Keratinocyte (primary cell): ENCODE measurements at regions not wholly inside any gene's neighbourhood (a gene's known extent, or its start where the extent isn't known, plus 50 kb on each side); places are given as distances from the start of the nearest gene placed in this dataset.

Experiments used
- DNase-seq: peaks from one replicate; pipeline ENCODE4 v3.0.0-alpha.2; 2011; ENCODE audit warnings: low read depth, missing footprints, low spot score
- FAIRE-seq: peaks from 2 replicates; lab custom pipeline; 2011; peaks lifted over from hg19 to GRCh38; lab: Jason Lieb, UNC
- H2AFZ ChIP-seq: 2 replicates; pipeline ENCODE4 v1.6.0; 2012; ENCODE audit warnings: low read length, control low read depth, inconsistent platforms; ENCODE audit not compliant: control insufficient read depth
- H3K27ac ChIP-seq: 2 replicates; pipeline ENCODE4 v1.5.1; 2011; ENCODE audit warnings: low read length; ENCODE audit not compliant: control insufficient read depth, insufficient read depth
- H3K27me3 ChIP-seq: 3 replicates; pipeline ENCODE4 v1.6.0; 2011; ENCODE audit warnings: low read length; ENCODE audit not compliant: control insufficient read depth, insufficient read depth; ENCODE audit errors: extremely low read depth
- H3K36me3 ChIP-seq, 2 experiments: 2 replicates in 1 of 2; 3 replicates in 1 of 2; pipeline ENCODE4 v1.5.1; 2011; ENCODE audit warnings: low read length in 2 of 2, mild to moderate bottlenecking in 1 of 2; ENCODE audit not compliant: control insufficient read depth in 2 of 2, insufficient read depth in 2 of 2; ENCODE audit errors: extremely low read depth in 1 of 2
- H3K4me1 ChIP-seq: 3 replicates; pipeline ENCODE4 v1.5.1; 2011; ENCODE audit warnings: low read length; ENCODE audit not compliant: control insufficient read depth, insufficient read depth; ENCODE audit errors: extremely low read depth
- H3K4me2 ChIP-seq: 3 replicates; pipeline ENCODE4 v1.6.0; 2011; ENCODE audit warnings: low read depth, low read length; ENCODE audit not compliant: control insufficient read depth, insufficient read depth; ENCODE audit errors: extremely low read depth
- H3K4me3 ChIP-seq, 3 experiments: fragments of 200-600 bp in 1 of 3; sonication (generic) in 1 of 3; 2 replicates in 2 of 3; 3 replicates in 1 of 3; pipeline ENCODE4 v1.5.1; 2011 to 2016; ENCODE audit warnings: low read length in 3 of 3, mild to moderate bottlenecking in 3 of 3, control low read depth in 2 of 3, inconsistent platforms in 1 of 3, low read depth in 1 of 3, mixed read lengths in 1 of 3, mixed run types in 1 of 3, moderate library complexity in 1 of 3; ENCODE audit not compliant: control insufficient read depth in 2 of 3, insufficient read depth in 2 of 3; ENCODE audit errors: extremely low read depth in 1 of 3
- H3K79me2 ChIP-seq: 2 replicates; pipeline ENCODE4 v1.6.0; 2012; ENCODE audit warnings: low read length; ENCODE audit not compliant: control insufficient read depth, insufficient read depth
- H3K9ac ChIP-seq: 3 replicates; pipeline ENCODE4 v1.6.0; 2011; ENCODE audit warnings: low read length; ENCODE audit not compliant: control insufficient read depth, insufficient read depth; ENCODE audit errors: extremely low read depth
- H3K9me1 ChIP-seq: 3 replicates; pipeline ENCODE4 v1.6.0; 2011; ENCODE audit warnings: low read length; ENCODE audit not compliant: control insufficient read depth, insufficient read depth; ENCODE audit errors: extremely low read depth
- H3K9me3 ChIP-seq: 2 replicates; pipeline ENCODE4 v1.5.1; 2012; ENCODE audit warnings: low read depth, low read length; ENCODE audit not compliant: control insufficient read depth
- H4K20me1 ChIP-seq: 3 replicates; pipeline ENCODE4 v1.6.0; 2011; ENCODE audit warnings: low read length; ENCODE audit not compliant: control insufficient read depth, insufficient read depth; ENCODE audit errors: extremely low read depth
- CTCF ChIP-seq, 3 experiments: IDR thresholded peaks in 1 of 3; conservative IDR thresholded peaks in 1 of 3; optimal IDR thresholded peaks in 1 of 3; 2 replicates in 2 of 3; 3 replicates in 1 of 3; pipeline versions ENCODE3 to v1.5.1; 2011; ENCODE audit warnings: low read length in 3 of 3, mild to moderate bottlenecking in 3 of 3, moderate library complexity in 2 of 3, control low read depth in 1 of 3, inconsistent platforms in 1 of 3; ENCODE audit not compliant: insufficient read depth in 2 of 3; ENCODE audit errors: extremely low read depth in 1 of 3
- EZH2 ChIP-seq: IDR thresholded peaks from one replicate; pipeline ENCODE4 v1.6.1; 2012; ENCODE audit warnings: inconsistent platforms, mild to moderate bottlenecking, low read length, moderate library complexity
- dilution Hi-C: fragments of 300-500 bp; cut with MboI; formaldehyde crosslinking; loops from one replicate; pipeline ENCODE4 v1.7.0; 2020; ENCODE audit warnings: low sequenced_read_pairs; ENCODE audit not compliant: extremely low pct_ligation_motif_present

DNA sequence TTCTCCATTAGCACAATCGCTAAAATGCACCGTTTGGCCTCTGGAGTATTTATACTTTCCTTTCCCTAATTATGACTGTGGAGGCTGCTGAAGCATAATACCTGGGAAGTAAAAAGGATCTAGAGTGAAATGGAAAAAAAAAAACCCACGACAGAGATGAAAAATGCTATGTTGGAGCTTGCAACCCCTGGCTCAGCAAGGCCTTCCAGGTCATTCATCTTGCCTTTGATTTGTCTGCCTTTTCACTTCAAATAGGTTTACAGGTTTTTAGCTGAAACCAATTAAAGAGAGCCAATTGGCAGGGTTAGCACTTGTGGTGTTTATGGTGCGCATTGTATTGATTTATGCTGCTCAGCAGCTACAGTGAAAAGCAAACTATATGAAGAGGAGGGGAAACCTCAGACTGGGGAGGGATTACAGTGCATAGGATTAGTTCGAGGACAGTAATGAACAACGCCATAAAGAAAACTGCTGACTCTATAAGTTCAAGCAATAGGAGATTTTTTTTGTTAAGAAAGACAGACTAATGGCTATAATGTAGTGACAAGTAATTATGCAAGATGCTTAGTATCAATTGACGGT, 347.9 kb downstream of the MEIS1 start:
- dilution Hi-C loops, result no loop called here
- no peak for TF ChIP-seq EZH2
- no peak for TF ChIP-seq CTCF (optimal IDR thresholded peaks at IDR 0.05 in 1 of 3, IDR thresholded peaks at IDR 0.05 in 1 of 3, conservative IDR thresholded peaks at IDR 0.05 in 1 of 3; ENCODE audit: extremely low read depth in 1 of 3, insufficient read depth in 2 of 3, low read length in 3 of 3)
- Histone ChIP-seq H3K27ac (no peak overlapping the region), H3K4me3 (no peak overlapping the region), H3K4me1 (no peaks in the 10 kb centered on the region), H3K9me1 (no peaks in the 10 kb centered on the region), H2AFZ (no peak overlapping the region), H3K9ac (no peak overlapping the region), H3K9me3 (no peaks in the 10 kb centered on the region), H3K36me3 (no peaks in the 10 kb centered on the region), H3K79me2 (no peaks in the 10 kb centered on the region), H4K20me1 (no peaks in the 10 kb centered on the region), H3K27me3 (no peaks in the 10 kb centered on the region), H3K4me2 (no peak overlapping the region)
- FAIRE-seq (no peak), DNase-seq (no peak)

DNA sequence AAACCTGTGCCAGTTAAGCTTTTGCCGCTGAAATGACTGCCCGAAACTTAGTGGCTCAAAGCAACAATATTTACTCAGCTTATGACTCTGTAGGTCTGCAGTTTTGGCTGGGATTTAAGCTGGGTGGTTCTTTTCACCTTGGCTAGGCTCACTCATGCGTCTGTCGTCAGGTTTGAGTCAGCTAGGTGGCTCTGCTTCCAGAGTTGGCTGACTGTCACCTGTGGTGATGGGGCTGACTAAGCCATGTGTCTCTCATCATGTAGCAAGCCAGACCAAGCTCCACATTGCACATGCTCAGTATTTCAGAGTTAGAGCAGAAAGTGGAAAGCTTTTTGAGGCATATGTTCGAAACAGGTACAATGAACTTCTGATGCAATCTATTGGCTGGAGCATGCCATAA, 354.8 kb downstream of the MEIS1 start:
- no peak overlapping the region for H3K4me2 ChIP-seq
- DNase-seq, result no peak
- H3K79me2 ChIP-seq, result no peaks in the 10 kb centered on the region
- no peaks in the 10 kb centered on the region for H3K27me3 ChIP-seq
- no peaks in the 10 kb centered on the region for H4K20me1 ChIP-seq
- H2AFZ ChIP-seq, result no peak overlapping the region
- FAIRE-seq, result no peak
- H3K36me3 ChIP-seq, result no peaks in the 10 kb centered on the region
- H3K9ac ChIP-seq, result no peak overlapping the region
- no peaks in the 10 kb centered on the region for H3K4me1 ChIP-seq
- dilution Hi-C loops, result no loop called here
- no peak for TF ChIP-seq CTCF (optimal IDR thresholded peaks at IDR 0.05 in 1 of 3, IDR thresholded peaks at IDR 0.05 in 1 of 3, conservative IDR thresholded peaks at IDR 0.05 in 1 of 3; ENCODE audit: extremely low read depth in 1 of 3, insufficient read depth in 2 of 3, low read length in 3 of 3)
- TF ChIP-seq EZH2, result no peak
- no peaks in the 10 kb centered on the region for H3K9me3 ChIP-seq
- no peak overlapping the region for H3K4me3 ChIP-seq
- H3K27ac ChIP-seq, result no peak overlapping the region
- no peaks in the 10 kb centered on the region for H3K9me1 ChIP-seq
